Cardiac septum (tissue), 1 donor: ENCODE measurements at regions not wholly inside any gene's neighbourhood (a gene's known extent, or its start where the extent isn't known, plus 50 kb on each side); places are given as distances from the start of the nearest gene placed in this dataset.

ENCODE experiments used
- DNase-seq: peaks from one replicate; pipeline ENCODE4 v3.0.0-alpha.2; 2020; ENCODE audit warnings: low spot score
- intact Hi-C: fragments of 100-400 bp; cut with DNase I; formaldehyde crosslinking; loops from one replicate; pipeline ENCODE4 v1.14.0; 2022
- donor health status: DM: no; HTN: no; CAD: no.

DNA sequence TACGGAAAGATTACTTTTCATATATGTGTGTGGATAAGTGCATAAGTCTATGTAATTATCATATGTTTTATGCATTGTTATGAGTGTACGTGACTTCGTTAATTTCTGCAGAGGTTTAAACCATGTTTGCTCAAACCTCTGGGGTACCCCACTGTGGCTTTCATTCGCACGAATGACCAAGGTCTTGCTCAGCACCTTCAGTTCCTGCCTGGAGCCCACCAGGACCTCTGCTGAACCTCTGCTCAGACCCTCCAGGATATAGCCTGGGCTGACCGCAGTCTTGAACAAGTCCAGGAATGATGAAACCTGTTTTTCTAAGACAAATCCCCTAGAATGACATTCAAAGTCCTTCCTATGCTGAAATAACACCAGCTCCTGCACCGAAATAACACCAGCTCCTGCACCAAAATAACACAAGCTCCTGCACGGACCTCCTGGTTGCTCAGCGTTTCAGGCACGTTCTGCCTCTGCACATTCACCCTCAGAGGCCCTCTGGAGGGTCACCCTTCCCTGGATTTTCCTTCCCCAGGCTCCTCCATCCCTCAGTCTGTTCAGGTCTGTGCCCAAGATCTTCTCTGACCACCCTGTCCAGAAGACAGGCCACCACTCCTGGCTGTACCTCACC lies 99.7 kb upstream of the BOD1 start:
- no peak for DNase-seq
- intact Hi-C loops: no loop called here

DNA sequence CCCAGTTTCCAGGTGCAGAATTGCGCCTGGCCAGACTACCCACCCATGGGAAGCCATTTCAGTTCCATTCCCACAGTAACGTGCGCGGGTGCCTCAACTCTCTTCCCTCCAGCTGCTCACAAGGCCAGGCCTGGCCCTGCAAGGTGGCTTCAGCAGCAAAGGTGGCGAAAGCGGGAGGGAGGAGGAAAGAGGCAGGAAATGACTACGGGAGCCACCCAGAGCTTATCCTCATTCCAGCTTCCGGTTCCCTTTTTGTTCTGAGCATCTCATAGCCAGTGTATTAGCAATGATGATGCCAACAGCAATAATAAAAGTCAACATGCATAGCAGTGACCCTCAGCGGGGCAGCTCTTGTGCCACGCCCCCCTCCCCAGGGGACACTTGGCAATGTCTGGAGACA lies 101.5 kb upstream of the BOD1 start:
- DNase-seq: no peak
- intact Hi-C loops: no loop called here

DNA sequence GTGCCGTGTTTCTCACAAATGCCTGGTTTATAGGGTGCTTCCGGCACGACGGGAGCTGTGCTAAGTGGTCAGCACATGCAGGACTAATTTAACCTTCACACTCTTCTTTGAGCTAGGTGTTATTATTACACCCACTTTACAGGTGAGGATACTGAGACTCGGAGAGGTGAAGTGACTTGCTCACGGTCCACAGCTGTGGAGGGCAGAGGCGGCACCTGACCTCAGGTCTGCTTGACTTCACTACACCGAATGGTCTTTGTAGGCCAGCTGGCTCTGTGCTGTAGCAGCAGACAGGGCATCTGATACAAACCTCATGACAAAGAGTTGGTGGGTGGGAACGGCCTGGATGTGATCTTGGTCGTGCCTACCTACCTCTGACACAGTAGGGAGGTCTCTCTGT lies 102.0 kb upstream of the BOD1 start:
- intact Hi-C loops: no loop called here
- DNase-seq: no peak

DNA sequence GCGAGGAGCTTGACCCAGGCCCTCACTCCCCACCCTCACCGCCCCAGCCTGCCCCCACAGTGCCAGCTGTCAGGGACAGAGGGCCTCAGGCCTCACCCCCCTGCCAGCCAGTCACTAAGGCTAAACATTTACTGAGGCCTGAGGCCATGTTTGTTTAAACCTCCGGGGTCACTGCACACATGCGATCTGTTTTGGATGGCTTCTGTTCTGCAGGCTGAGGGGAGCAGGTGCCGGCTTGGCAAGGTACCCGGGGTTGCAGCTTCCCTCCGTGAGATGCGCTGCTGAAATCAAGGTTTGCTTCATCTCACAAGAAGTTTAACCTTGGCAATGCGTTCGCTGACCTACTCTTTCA lies 103.3 kb upstream of the BOD1 start:
- no peak for DNase-seq
- intact Hi-C loops: no loop called here

DNA sequence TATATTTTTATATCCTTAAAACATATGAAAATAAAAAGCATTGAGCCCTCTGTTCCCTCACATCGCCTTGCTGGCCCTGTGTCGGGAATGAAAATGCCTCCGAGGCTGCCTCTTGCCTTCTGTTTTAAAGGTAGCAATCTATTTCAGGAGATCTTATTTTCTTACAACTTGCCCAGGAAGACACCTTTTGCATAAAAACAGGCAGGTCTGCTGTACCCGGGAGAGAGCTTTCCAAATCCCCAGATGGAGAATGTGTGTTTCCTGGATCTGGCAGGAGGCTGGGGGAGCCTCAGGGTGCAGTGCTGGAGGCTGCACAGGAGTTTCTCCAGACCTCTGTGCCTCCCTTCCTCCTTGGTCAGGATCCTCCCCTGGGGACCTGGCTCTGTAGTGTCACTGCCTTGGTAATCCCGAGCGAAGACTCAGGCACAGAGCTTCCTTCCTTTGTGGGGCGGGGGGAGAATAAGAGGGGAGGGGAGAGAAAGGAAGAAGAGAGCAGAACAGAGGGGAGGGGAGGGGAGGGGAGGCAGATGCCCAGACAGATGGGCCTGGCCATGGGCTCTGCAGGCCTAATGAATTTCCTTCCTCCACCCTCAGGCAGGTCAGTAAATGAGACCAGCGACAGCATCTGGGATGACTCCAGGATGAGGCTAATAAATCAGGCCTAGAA lies 104.0 kb upstream of the BOD1 start:
- DNase-seq: no peak
- intact Hi-C loops: no loop called here

DNA sequence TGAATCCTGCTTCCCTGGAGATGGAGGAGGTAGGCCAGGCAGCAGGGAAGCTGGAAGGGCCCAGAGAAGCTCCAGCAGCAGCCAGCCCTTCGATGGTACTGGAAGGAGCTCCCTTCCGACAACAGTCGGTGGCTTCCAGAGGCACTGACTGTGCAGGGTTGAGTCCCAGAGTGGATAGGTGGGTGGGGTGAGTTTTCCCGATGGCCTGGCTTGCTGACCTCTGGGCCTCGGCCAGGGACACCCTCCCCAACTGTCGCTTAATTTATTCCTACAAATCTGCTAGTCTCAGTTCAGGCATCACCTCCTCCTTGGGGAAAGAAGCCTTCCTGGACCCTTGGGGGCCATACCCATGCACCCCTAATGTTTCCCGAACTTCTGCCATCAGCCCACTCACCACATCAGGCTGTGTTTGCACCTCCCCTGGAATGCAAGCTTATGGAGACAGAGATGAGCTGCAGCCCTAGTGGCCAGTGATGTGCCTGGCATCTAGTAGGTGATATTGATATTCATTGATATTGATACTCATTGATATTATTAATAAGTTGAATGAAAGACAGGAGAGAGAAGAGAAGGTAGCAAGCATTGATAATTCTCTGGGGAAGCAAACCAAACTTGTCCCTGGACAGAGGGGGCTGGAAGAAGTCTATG lies 104.6 kb upstream of the BOD1 start:
- intact Hi-C loops: no loop called here
- DNase-seq: no peak

DNA sequence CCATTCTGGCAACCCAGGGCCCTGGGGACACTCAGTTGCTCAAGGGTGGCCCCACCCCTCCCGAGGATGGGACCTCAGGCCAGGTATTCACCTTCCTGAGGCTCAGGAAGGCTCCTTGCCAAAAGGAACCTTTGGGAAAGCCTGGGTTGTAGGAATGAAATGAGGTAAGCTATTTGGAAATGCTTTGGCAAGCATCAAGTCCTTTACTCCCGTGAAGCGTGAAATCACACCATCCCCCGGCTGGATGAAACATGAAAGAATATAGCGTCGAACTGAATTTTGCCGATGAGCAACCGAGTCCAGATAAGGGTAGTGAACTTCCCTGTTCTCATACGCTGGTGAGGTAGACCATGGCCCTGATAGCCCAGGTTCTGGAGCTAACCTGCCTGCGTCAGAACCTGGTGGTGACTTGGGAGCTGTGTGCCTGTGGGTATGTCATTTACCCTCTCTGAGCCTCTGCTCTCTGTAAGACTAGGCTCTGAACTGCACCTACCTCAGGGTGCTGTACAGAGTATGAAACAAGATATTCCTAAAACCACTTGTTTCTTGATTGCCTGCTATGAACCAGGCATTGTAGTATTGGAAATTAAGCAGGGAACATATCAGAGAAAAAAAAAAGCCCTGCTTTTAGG lies 105.3 kb upstream of the BOD1 start:
- DNase-seq: no peak
- intact Hi-C loops: no loop called here

DNA sequence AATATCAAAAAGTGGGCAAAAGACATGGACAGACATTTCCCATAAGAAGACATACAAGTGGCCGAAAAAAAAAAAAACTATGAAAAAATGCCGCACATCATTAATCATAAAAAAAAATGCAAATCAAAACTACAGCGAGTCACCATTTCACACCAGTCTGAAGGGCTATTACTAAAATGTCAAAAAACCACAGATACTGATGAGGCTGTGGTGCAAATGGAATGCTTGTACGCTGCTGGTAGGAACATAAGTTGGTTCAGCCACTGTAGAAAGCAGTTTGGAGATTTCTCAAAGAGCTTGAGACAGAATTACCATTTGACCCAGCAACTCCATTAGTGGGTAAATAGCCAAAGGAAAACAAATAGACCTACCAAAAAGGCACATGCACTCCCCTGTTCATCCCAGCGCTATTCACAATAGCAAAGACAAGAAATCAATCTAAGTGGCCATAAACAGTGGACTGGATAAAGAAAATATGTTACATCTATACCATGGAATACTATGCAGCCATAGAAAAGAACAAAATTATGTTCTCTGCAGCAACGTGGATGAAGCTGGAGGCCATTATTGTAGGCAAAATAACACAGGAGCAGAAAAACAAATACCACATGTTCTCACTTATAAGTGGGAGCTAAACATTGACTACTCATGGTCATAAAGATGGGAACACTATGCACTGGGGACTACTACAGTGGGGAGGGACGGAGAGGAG lies 110.6 kb upstream of the BOD1 start:
- intact Hi-C loops: no loop called here
- DNase-seq: no peak

DNA sequence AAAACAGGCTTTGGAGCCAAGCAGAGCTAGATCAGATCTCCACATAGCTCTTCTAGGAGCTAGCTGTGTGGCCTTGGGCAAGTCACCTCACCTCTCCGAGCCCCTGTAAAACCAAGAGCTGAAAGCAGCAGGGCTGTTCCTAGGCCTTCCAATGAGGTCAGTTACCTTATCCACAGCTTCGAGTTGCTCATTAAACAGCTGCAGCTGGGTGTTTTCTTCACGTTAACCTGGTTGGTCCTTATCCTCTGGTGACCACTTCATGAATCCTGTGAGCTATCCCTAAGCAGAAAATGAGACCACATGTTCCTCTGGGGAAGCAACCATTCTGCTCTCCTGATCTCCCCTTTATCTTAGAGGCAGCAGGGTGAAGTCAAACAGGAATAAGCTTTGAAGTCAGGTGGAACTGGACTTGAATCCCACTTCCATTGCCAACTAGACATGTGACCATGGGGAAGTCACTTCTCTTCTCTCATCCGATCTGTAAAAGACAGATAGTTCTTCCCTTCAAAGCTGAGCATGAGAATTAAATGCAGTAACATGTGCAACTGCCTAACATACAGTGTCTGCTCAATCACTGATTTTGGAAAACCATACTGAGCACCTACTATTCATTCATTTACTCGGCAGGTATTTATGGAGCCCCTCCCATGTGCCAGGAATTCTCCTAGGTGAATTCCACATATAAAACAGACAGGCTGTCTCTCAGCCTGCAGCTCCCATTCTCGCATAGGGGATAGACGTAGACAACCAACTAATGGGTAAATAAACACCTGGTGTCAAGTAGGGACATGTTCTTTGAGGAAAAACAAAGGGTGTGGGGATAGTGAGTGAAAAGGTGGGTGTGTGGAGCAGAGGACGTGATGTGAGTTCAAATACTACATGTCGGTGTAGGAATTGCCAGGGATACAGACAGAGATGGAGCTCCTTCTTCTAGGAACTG lies 111.7 kb upstream of the BOD1 start:
- intact Hi-C loops: no loop called here

DNA sequence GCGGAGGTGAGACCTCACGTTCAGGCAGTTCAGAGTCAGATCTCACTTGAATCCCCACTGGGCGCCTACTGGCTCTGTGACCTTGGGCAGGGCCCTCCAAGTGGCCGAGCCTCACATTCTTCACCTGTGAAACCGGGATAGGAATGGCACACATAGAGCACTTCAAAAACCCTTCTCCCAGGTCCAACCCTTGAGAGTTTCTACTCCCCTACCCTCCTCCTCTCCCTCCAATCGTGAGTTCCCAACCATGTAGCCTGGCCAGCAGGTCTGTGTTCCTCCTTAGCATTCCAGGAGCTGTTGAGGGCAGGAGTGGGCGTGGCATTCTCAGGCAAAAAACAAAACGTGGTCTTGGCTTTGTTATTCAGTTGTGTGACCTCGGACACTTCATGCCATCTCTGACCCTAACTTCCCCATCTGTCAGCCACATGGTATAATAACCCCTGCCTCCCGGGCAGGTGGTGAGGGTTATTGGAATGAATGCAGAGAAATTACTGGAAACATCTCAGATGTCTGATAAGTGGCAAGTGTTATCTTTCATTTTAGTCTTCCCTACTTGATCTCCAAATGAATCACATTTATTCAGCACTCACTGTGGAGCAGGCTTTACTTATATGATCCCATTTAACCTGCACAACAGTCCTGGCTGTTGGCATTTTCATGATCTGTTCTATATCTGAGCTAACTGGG lies 112.8 kb upstream of the BOD1 start:
- intact Hi-C loops: no loop called here
- peak; percentile 35 for DNase-seq

More for the DNA sequence above, 111.7 kb upstream of the BOD1 start:
- DNase-seq: no peak

DNA sequence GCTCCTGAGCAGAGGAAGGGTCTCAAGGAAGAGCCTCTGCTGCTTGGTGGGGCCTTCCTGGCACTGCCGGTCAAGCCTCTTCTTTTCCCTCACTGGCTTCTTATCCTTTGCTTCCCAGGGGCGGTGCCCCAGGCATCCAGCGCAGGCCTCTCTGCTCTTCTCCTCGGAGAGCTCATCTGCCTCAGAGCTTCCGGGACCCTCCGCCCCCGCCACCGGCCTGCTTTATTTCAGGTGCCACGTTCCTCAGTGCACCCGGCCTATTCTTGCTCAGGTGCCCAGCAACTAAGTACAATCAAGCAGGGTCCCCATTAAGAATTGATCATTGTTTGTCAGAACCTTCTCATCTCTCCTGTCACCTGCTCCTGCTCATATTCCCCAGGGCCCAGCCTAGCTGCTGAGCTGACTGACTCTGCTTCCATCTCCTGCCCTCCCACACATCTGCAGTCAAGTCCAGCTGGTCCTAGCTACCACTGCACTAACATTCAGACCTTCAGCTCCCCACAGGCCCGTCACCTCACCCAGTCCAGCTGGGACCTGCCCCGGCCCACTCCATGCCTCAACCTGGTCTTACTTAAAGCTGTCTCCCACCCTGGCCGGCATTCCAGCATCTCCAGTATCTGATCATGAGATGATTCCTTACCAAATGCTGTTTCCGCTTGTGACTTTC lies 114.3 kb upstream of the BOD1 start:
- DNase-seq: peak; percentile 74
- intact Hi-C loops: no loop called here

DNA sequence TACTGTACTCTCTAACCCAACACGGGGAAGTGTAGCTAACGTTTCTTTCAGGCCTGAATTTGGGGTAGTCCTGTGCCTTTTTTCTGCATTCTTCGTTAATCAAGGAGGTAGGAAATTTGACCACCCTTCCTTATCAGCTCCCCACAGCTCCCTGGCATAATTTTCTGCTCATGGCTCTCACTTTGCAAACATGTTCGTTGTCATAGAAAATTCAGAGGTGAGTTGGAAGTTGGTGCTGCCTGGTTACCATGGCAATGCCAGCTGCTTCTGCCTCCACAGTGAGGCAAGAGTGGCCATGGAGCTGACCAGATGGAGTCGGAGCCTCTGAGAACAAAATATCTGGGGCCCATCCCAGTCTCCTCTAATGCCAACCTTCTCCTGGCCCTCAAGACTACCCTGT lies 116.6 kb upstream of the BOD1 start:
- DNase-seq: peak; percentile 20
- intact Hi-C loops: no loop called here

DNA sequence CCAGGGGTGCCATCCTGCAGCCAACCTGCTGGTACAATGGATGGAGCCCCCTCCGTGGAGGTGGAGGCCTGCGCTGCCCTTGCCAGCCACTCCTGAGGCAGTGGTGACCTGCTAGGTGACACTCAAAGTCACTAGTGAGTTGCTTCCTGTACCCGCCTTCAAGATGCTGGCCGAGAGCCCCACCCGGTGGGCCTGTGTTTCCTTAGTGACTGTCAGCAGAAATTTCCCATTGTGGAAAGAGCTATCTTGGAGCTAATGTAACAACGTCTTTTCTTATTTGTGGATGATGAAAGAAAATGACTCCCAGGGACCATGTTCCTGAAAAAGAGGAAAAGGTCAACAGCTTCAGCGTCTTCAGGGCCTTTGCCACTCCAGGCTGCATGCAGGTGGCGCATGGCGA lies 117.0 kb upstream of the BOD1 start:
- no peak for DNase-seq
- intact Hi-C loops: no loop called here

DNA sequence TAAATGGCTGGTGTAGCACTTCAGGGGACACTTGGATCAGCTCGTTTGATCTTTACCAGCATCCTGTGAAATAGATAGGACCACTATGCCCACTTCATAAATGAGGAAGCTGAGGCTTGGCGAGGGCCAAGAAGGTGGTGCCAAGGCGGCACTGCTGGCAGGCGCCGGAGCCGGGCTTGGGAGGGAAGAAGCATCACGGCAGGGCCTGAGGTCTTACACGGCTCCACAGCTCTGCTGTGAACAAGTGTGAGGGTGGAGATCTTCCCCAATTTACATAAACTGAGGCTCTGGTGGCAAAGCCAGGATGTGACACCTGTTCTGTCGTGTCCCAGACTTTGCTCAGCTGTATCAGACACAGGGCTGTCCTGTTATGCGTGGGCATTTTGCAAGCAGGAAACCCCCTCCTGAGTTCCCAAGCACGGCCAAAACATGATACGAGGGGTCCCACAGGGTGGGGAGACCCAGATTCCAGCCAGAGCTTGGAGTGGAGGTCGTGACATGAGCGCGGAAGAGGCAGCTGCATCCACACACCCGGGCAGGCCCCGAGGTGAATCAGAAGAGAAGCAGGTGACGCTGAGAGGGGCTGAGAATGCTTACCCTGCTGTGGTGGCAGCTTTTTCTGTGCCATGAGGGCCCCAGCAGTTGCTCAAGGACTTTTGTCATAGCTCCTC lies 117.5 kb upstream of the BOD1 start:
- DNase-seq: no peak
- intact Hi-C loops: no loop called here

DNA sequence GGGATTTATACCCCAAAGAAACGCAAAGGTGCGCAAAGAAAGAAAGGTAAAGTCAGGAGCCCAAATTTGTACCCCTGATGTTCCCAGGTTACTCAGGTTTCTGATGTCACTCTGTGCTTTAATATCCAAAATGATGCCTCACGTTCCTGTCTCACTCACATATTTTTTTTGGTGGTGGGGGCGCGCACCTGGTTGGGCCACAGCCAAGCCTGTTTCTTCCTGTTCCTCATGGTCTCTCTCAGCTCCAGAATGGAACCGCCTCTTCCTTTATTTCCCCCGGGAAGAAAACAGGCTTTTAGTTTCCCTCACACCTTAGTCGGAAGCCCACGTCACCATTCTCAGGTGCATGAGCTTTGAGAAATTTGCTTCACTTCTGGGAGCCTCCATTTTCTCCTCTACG lies 118.3 kb upstream of the BOD1 start:
- intact Hi-C loops: no loop called here
- DNase-seq: no peak

DNA sequence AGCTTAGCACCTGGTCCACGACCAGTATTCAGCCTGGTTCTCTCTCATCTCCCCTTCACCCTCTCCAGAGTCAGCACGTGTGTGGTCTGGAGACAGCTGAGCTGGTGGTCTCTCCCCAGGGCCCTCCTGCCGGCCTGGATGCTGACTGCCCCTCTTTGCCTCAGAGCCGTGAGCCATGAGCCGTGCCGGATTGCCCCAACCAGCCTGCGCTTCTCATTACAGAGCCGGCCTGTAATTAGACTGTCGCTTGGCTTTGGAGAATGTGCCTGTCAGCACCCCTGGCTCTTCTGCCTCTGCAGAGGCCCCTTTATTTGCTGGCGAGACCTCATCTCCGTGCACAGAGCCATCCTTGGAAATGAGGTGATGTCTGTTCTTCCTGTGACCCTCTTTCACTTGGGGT lies 118.7 kb upstream of the BOD1 start:
- no peak for DNase-seq
- intact Hi-C loops: no loop called here

DNA sequence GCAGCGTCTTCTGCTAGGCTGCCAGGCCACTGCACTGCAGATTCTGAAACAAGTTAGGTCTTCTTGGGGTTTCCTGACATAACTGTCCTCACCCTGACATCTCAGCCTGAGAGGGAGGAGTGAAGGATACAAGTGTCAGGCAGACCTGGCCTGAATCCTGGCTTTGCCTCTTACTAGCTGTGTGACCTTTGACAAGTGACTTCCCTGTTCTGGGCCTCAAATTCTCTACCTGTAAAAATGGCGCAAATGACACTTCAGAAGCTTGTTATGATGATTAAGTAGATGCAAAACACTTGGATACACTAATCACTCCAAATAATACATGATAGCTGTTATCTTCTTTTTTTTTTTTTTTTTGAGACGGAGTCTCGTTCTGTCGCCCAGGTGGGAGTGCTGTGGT lies 119.2 kb upstream of the BOD1 start:
- intact Hi-C loops: no loop called here
- no peak for DNase-seq

DNA sequence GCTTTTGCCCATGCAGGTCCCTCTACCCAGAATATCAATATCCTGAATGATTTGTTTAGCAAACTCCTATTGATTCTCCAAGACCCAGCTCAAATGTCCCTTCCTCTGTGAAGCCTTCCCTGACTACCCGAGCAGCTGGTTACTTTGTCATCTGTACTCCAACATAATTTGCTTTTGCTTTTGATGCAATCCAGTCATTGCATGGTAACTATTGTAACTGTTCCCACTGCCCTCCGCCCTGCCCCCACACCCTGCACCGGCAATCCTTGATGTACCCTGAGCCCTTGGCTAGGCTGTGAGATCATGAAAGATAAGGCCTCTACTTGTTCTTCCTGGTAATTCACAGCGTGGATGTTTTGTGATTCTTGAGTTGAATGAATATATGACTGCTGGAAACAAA lies 119.9 kb upstream of the BOD1 start:
- intact Hi-C loops: no loop called here
- no peak for DNase-seq
